ENCODE measurements at regions not wholly inside any gene's neighbourhood (a gene's known extent, or its start where the extent isn't known, plus 50 kb on each side); places are given as distances from the start of the nearest gene placed in this dataset.

- ChIA-PET CTCF (no interaction called here), POLR2A (ENCODE audit: unreplicated experiment) (no interaction called here)
- H3K56ac ChIP-seq (ENCODE audit: extremely low read depth, insufficient read depth, low read length) = no peak overlapping the region
- H2BK120ac ChIP-seq (ENCODE audit: low read depth, low read length) = no peak overlapping the region
- no peaks in the 10 kb centered on the region for H3K4me1 ChIP-seq (ENCODE audit: control insufficient read depth, insufficient read depth, low read length)
- no peak overlapping the region for H3K14ac ChIP-seq (replicated peaks; ENCODE audit: low read depth, low read length)
- dilution Hi-C loops (cut with HindIII; ENCODE audit: low sequenced_read_pairs, unreplicated experiment) = no loop called here
- no peak overlapping the region for H2AK9ac ChIP-seq (replicated peaks; ENCODE audit: low read depth, low read length, poor library complexity)
- H3K9me3 ChIP-seq (ENCODE audit: control insufficient read depth, insufficient read depth, low read length) = peaks cover 18% of the 10 kb centered on the region
- no peak overlapping the region for H3K4ac ChIP-seq (ENCODE audit: low read depth, low read length)
- no peak overlapping the region for H2BK15ac ChIP-seq (ENCODE audit: low read depth, low read length)
- H3K36me3 ChIP-seq (ENCODE audit: control insufficient read depth, insufficient read depth, low read length) = no peaks in the 10 kb centered on the region
- H3K18ac ChIP-seq (ENCODE audit: low read depth, low read length) = no peak overlapping the region
- H4K8ac ChIP-seq (ENCODE audit: low read depth in 2 of 2, low read length in 2 of 2) = no peak overlapping the region
- in situ Hi-C loops (cut with MboI; ENCODE audit: low sequenced_read_pairs) = no loop called here
- H3K27me3 ChIP-seq (ENCODE audit: control insufficient read depth, insufficient read depth, low read length) = no peaks in the 10 kb centered on the region
- no peaks in the 10 kb centered on the region for H3K79me1 ChIP-seq (ENCODE audit: low read depth in 1 of 2, low read length in 2 of 2)
- intact Hi-C loops (cut with micrococcal nuclease) = no loop called here
- 86% methylated on average over 2 of the region's 6 CpGs; no CpG with 5 or more reads in 1 of the 2 experiments for WGBS, 2 experiments (ENCODE audit: extremely low coverage in 2 of 2, insufficient read length in 1 of 2)
- no peak overlapping the region for H2AK5ac ChIP-seq (ENCODE audit: low read depth, low read length)
- H2AFZ ChIP-seq (replicated peaks; ENCODE audit: low read length, poor library complexity) = no peak overlapping the region
- H3K27ac ChIP-seq (ENCODE audit: insufficient read depth, low read length) = no peak overlapping the region
- H4K5ac ChIP-seq (ENCODE audit: low read depth, low read length) = no peak overlapping the region
- H4K20me1 ChIP-seq (ENCODE audit: insufficient read depth, low read length) = no peaks in the 10 kb centered on the region
- H3K9me1 ChIP-seq (ENCODE audit: insufficient read depth, low read length) = no peaks in the 10 kb centered on the region
- no peak overlapping the region for H2BK5ac ChIP-seq (ENCODE audit: low read depth, low read length, poor library complexity, severe bottlenecking)
- ATAC-seq (ENCODE audit: low read depth) = no peak
- TF ChIP-seq POLR2A (IDR thresholded peaks at IDR 0.05; ENCODE audit: low read depth, low read length) (no peak), CEBPB (IDR thresholded peaks at IDR 0.05; ENCODE audit: low read depth, low read length) (no peak), RFX5 (IDR thresholded peaks at IDR 0.05; ENCODE audit: low read depth, low read length) (no peak), FOS (IDR thresholded peaks at IDR 0.05; ENCODE audit: low read depth, low read length) (no peak), BHLHE40 (IDR thresholded peaks at IDR 0.05; ENCODE audit: low read depth, low read length) (no peak), MAZ (IDR thresholded peaks at IDR 0.05; ENCODE audit: borderline replicate concordance, low read depth, low read length) (no peak), NFE2L2 (IDR thresholded peaks at IDR 0.05; ENCODE audit: low read depth, low read length) (no peak), RAD21 (IDR thresholded peaks at IDR 0.05; ENCODE audit: low read length) (no peak), RCOR1 (IDR thresholded peaks at IDR 0.05; ENCODE audit: insufficient replicate concordance, low read length) (no peak), MAFK (IDR thresholded peaks at IDR 0.05; ENCODE audit: low read depth, low read length) (no peak), CHD1 (IDR thresholded peaks at IDR 0.05; ENCODE audit: low read depth, low read length) (no peak), MXI1 (IDR thresholded peaks at IDR 0.05; ENCODE audit: borderline replicate concordance, low read depth, low read length) (no peak)
- TF ChIP-seq, protein P1, sequence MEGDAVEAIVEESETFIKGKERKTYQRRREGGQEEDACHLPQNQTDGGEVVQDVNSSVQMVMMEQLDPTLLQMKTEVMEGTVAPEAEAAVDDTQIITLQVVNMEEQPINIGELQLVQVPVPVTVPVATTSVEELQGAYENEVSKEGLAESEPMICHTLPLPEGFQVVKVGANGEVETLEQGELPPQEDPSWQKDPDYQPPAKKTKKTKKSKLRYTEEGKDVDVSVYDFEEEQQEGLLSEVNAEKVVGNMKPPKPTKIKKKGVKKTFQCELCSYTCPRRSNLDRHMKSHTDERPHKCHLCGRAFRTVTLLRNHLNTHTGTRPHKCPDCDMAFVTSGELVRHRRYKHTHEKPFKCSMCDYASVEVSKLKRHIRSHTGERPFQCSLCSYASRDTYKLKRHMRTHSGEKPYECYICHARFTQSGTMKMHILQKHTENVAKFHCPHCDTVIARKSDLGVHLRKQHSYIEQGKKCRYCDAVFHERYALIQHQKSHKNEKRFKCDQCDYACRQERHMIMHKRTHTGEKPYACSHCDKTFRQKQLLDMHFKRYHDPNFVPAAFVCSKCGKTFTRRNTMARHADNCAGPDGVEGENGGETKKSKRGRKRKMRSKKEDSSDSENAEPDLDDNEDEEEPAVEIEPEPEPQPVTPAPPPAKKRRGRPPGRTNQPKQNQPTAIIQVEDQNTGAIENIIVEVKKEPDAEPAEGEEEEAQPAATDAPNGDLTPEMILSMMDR (conservative IDR thresholded peaks at IDR 0.05; ENCODE audit: low read depth, low read length) = no peak
- TF ChIP-seq, protein P2, sequence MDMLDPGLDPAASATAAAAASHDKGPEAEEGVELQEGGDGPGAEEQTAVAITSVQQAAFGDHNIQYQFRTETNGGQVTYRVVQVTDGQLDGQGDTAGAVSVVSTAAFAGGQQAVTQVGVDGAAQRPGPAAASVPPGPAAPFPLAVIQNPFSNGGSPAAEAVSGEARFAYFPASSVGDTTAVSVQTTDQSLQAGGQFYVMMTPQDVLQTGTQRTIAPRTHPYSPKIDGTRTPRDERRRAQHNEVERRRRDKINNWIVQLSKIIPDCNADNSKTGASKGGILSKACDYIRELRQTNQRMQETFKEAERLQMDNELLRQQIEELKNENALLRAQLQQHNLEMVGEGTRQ (IDR thresholded peaks at IDR 0.05; ENCODE audit: low read depth, low read length) = no peak
- TF ChIP-seq, protein P3, sequence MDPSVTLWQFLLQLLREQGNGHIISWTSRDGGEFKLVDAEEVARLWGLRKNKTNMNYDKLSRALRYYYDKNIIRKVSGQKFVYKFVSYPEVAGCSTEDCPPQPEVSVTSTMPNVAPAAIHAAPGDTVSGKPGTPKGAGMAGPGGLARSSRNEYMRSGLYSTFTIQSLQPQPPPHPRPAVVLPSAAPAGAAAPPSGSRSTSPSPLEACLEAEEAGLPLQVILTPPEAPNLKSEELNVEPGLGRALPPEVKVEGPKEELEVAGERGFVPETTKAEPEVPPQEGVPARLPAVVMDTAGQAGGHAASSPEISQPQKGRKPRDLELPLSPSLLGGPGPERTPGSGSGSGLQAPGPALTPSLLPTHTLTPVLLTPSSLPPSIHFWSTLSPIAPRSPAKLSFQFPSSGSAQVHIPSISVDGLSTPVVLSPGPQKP (IDR thresholded peaks at IDR 0.05; ENCODE audit: borderline replicate concordance, low read depth, low read length) = no peak
- no peak overlapping the region for H3K23ac ChIP-seq (ENCODE audit: low read depth, low read length)
- no peak for DNase-seq
- H4K91ac ChIP-seq (ENCODE audit: insufficient read depth, low read depth, low read length) = no peak overlapping the region
- no peak overlapping the region for H3K4me2 ChIP-seq (ENCODE audit: low read depth, low read length)
- no TSS peak for BruUV-seq (replicated peaks)
- H2BK20ac ChIP-seq (ENCODE audit: low read depth, low read length) = no peak overlapping the region
- H3K9ac ChIP-seq (ENCODE audit: low read depth, low read length) = no peak overlapping the region
- H3K4me3 ChIP-seq (ENCODE audit: insufficient read depth, low read depth, low read length) = no peak overlapping the region
Measured at GRCh38 chr15:87193481-87193880, 1063.1 kb downstream of the NTRK3 start.
